ENCODE measurements at regions not wholly inside any gene's neighbourhood (a gene's known extent, or its start where the extent isn't known, plus 50 kb on each side); places are given as distances from the start of the nearest gene placed in this dataset.

GRCh38 chr1:185674201-185674600, 60.0 kb upstream of the HMCN1 start (continued):
- peak; percentile 94 for TF ChIP-seq RERE (CRISPR knock-in tag; IDR thresholded peaks at IDR 0.05; ENCODE audit: low read depth)
- no peak for TF ChIP-seq ZNF460 (CRISPR knock-in tag; IDR thresholded peaks at IDR 0.05; ENCODE audit: borderline replicate concordance)
- TF ChIP-seq SMAD3 (CRISPR knock-in tag; IDR thresholded peaks at IDR 0.05) = peak; percentile 56; the same call in 1 of the 2 replicates
- TF ChIP-seq LRRFIP1 (CRISPR knock-in tag; conservative IDR thresholded peaks at IDR 0.05) = no peak
- TF ChIP-seq, protein P1, sequence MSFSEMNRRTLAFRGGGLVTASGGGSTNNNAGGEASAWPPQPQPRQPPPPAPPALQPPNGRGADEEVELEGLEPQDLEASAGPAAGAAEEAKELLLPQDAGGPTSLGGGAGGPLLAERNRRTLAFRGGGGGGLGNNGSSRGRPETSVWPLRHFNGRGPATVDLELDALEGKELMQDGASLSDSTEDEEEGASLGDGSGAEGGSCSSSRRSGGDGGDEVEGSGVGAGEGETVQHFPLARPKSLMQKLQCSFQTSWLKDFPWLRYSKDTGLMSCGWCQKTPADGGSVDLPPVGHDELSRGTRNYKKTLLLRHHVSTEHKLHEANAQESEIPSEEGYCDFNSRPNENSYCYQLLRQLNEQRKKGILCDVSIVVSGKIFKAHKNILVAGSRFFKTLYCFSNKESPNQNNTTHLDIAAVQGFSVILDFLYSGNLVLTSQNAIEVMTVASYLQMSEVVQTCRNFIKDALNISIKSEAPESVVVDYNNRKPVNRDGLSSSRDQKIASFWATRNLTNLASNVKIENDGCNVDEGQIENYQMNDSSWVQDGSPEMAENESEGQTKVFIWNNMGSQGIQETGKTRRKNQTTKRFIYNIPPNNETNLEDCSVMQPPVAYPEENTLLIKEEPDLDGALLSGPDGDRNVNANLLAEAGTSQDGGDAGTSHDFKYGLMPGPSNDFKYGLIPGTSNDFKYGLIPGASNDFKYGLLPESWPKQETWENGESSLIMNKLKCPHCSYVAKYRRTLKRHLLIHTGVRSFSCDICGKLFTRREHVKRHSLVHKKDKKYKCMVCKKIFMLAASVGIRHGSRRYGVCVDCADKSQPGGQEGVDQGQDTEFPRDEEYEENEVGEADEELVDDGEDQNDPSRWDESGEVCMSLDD (CRISPR knock-in tag; IDR thresholded peaks at IDR 0.05; ENCODE audit: borderline replicate concordance) = no peak
- TF ChIP-seq ZNF558 (CRISPR knock-in tag; IDR thresholded peaks at IDR 0.05; ENCODE audit: borderline replicate concordance) = no peak
- TF ChIP-seq KAT2B (IDR thresholded peaks at IDR 0.05; ENCODE audit: borderline replicate concordance, low read depth, low read length) = no peak
- TF ChIP-seq MEIS1 (CRISPR knock-in tag; IDR thresholded peaks at IDR 0.05; ENCODE audit: borderline replicate concordance) = peak; percentile 44; the same call in 1 of the 2 replicates
- TF ChIP-seq GFI1 (CRISPR knock-in tag; IDR thresholded peaks at IDR 0.05; ENCODE audit: borderline replicate concordance) = peak; percentile 87
- TF ChIP-seq ZNF747 (CRISPR knock-in tag; IDR thresholded peaks at IDR 0.05; ENCODE audit: borderline replicate concordance) = no peak; the same call in 1 of the 2 replicates
- TF ChIP-seq GTF2F1 (IDR thresholded peaks at IDR 0.05; ENCODE audit: low read length) = no peak
- TF ChIP-seq ZNF484 (CRISPR knock-in tag; IDR thresholded peaks at IDR 0.05; ENCODE audit: borderline replicate concordance, low read depth) = no peak
- 0 out of 4 replicates have a peak, but pooled peaks of 1 of the 2 experiments have one; percentile 45 for TF ChIP-seq KLF16 (CRISPR knock-in tag; IDR thresholded peaks at IDR 0.05)
- TF ChIP-seq ZNF616 (CRISPR knock-in tag; IDR thresholded peaks at IDR 0.05; ENCODE audit: low read depth) = no peak
- no peak for TF ChIP-seq MAFK (conservative IDR thresholded peaks at IDR 0.05 in 1 of 2, IDR thresholded peaks at IDR 0.05 in 1 of 2; ENCODE audit: low read length in 2 of 2)
- no peak for TF ChIP-seq ZNF724P (CRISPR knock-in tag; IDR thresholded peaks at IDR 0.05; ENCODE audit: borderline replicate concordance)
- TF ChIP-seq DRAP1 (CRISPR knock-in tag; IDR thresholded peaks at IDR 0.05) = peak; percentile 42; the same call in 1 of the 2 replicates
- TF ChIP-seq THAP7 (CRISPR knock-in tag; IDR thresholded peaks at IDR 0.05) = no peak
